Pancreas (tissue), 10 donors: ENCODE measurements at regions not wholly inside any gene's neighbourhood (a gene's known extent, or its start where the extent isn't known, plus 50 kb on each side); places are given as distances from the start of the nearest gene placed in this dataset.

Source experiments
- ATAC-seq, 4 donors: fragments of 200-7000 bp; cut with Tn5 transposase; one replicate each; pipeline versions ENCODE4 v1.8.0 to v1.9.1; 2020; ENCODE audit warnings: mild to moderate bottlenecking in 4 of 4, moderate library complexity in 4 of 4
- DNase-seq, 6 donors: peaks; one replicate each; pipeline ENCODE4 v3.0.0-alpha.2; 2020
- FAIRE-seq: peaks from 2 replicates; lab custom pipeline; 2012; peaks lifted over from hg19 to GRCh38; lab: Jason Lieb, UNC
- H3K27ac ChIP-seq, 4 donors: fragments of 200-600 bp; sonication (generic); 1 replicate in 3 of 4; 2 replicates in 1 of 4; pipeline versions ENCODE4 v1.5.0 to v1.8.0; 2020
- H3K27me3 ChIP-seq, 4 donors: fragments of 200-600 bp; one replicate each; pipeline ENCODE4 v1.8.0; 2021
- H3K36me3 ChIP-seq, 3 donors: fragments of 200-600 bp; sonication (generic) in 1 of 3; one replicate each; pipeline versions ENCODE4 v1.5.0 to v1.8.0; 2020 to 2021
- H3K4me1 ChIP-seq, 3 donors: fragments of 200-600 bp; one replicate each; pipeline ENCODE4 v1.8.0; 2021
- H3K4me3 ChIP-seq, 4 donors: fragments of 200-600 bp; sonication (generic) in 2 of 4; one replicate each; pipeline versions ENCODE4 v1.5.0 to v1.8.0; 2020 to 2021
- H3K9me3 ChIP-seq, 4 donors: fragments of 200-600 bp; one replicate each; pipeline ENCODE4 v1.8.0; 2021
- WGBS, 2 donors: extraction: QIAGEN DNeasy Blood & Tissue Kit; methylation state at CpG; one replicate each; pipeline ENCODE4 v1.1.7; 2013; 5-methylcytosine and 5-hydroxymethylcytosine counted together
- intact Hi-C, 3 donors: fragments of 100-400 bp; cut with DNase I; formaldehyde crosslinking; loops; one replicate each; pipeline versions ENCODE4 v1.11.1 to v1.14.2; 2022
- TF ChIP-seq, protein P1 (sequence below), 4 donors: fragments of 200-600 bp; sonication (generic) in 3 of 4; IDR thresholded peaks; one replicate each; pipeline versions ENCODE4 v1.5.0 to v1.8.0; 2021; ENCODE audit warnings: antibody characterized with exemption in 4 of 4
- donor health status: healthy with polysubstance abuse.
- donor health status: DM: no; HTN: no; CAD: no; lungs with moderate emphysema.
- donor health status: DM: no; HTN: no; CAD: no.
- donor health status: control.
- donor health status: control.
- donor health status: Bipolar disorder and iron deficiency.
- donor health status: DM: yes; HTN: yes; CAD: no.
- donor health status: DM: no; HTN: no; CAD: no.
- donor health status: DM: no; HTN: no; CAD: no.
- donor health status: DM: yes; HTN: yes; CAD: no.

DNA sequence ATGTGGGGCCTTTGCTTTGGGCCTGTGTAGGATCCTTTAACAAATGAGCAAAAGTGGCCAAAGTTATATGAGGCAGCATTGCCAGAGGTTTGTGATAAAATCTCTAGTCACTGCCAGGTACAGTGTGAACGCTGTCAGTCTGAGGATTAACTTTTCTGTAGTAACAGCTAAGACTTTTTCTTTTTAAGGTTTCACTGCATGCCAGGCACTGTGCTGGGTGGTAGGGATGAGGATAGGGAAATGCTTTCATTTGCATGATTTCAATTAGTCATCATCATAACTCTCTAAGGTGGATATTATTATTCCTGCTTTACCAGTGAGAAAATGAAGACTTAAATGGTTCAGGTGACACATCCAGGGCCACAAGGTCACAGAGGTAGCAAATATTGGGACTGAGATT, 79.7 kb upstream of the BMPER start:
- 34 to 36% methylated on average over 1 of the region's 1 CpG for WGBS, 2 donors
- no peak for FAIRE-seq
- H3K9me3 ChIP-seq: no peaks in the 10 kb centered on the region
- TF ChIP-seq, protein P1, sequence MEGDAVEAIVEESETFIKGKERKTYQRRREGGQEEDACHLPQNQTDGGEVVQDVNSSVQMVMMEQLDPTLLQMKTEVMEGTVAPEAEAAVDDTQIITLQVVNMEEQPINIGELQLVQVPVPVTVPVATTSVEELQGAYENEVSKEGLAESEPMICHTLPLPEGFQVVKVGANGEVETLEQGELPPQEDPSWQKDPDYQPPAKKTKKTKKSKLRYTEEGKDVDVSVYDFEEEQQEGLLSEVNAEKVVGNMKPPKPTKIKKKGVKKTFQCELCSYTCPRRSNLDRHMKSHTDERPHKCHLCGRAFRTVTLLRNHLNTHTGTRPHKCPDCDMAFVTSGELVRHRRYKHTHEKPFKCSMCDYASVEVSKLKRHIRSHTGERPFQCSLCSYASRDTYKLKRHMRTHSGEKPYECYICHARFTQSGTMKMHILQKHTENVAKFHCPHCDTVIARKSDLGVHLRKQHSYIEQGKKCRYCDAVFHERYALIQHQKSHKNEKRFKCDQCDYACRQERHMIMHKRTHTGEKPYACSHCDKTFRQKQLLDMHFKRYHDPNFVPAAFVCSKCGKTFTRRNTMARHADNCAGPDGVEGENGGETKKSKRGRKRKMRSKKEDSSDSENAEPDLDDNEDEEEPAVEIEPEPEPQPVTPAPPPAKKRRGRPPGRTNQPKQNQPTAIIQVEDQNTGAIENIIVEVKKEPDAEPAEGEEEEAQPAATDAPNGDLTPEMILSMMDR (IDR thresholded peaks at IDR 0.05): no peak
- H3K4me1 ChIP-seq: no peaks in the 10 kb centered on the region
- no peaks in the 10 kb centered on the region for H3K36me3 ChIP-seq
- no peak overlapping the region for H3K27ac ChIP-seq
- DNase-seq: no peak
- no peak for ATAC-seq
- H3K4me3 ChIP-seq: no peak overlapping the region
- H3K27me3 ChIP-seq: no peaks in the 10 kb centered on the region
- intact Hi-C loops: no loop called here

DNA sequence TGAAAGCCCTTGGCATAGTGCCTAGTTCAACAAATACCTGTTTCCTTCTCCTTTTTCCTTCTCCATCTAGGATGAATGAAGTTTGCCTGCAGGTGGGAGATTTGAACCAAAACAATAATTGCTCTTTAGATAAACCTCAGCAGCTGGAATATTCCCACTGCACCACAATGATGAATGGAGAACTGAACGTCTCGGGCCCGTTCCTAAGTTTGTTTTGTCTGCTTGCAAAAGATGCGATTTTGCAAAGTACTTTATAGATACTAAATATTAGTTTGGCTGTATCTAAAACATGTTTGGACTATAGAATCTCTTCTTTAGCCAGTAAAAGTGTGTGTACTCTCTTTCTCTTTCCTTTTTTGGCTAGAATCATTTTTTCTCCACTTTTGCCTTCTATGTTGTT, 75.8 kb upstream of the BMPER start:
- FAIRE-seq: no peak
- Histone ChIP-seq H3K4me1 (no peaks in the 10 kb centered on the region), H3K27ac (no peak overlapping the region), H3K4me3 (no peak overlapping the region), H3K9me3 (no peaks in the 10 kb centered on the region), H3K36me3 (no peaks in the 10 kb centered on the region), H3K27me3 (no peaks in the 10 kb centered on the region)
- no peak for ATAC-seq
- intact Hi-C loops: no loop called here
- TF ChIP-seq, protein P1 (IDR thresholded peaks at IDR 0.05): no peak
- 31 to 37% methylated on average over 4 of the region's 4 CpGs for WGBS, 2 donors
- DNase-seq: no peak

DNA sequence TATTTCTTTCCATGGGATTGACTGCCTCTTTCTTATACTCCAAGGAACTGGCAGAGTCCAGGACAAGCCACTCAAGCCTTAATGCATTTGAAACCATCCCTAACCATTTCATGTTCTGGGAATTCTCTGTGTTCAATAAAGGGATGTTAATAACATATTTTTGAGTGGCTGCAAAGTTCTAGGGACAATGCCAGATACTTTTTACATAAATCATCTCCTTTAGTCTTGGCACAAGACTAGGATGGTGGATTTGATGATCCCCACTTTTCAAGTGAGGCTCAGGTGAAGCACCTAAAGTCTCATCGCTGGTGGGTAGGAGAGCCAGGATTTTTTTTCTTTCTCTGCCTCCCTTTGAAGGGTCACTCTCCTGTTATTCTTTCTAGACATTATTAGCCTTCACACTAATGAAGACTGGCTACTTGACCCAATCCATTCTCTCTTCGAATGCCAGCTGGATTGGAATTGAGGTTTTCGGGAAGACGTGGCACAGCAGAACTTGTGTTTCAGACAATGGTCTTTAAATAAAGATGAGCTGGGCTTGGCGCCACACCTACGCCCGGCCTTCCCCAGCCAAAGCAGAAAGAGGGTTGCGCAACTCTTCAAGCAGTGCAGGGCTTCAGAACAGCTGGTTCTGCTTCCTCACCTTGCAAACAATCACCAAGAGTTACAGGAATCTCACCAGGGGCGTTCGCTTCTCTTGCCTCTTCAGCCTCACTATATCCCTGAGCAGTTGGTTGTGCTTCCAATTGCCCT, 73.8 kb upstream of the BMPER start:
- FAIRE-seq: no peak
- TF ChIP-seq, protein P1 (IDR thresholded peaks at IDR 0.05): no peak
- Histone ChIP-seq H3K27me3 (no peaks in the 10 kb centered on the region), H3K4me1 (no peaks in the 10 kb centered on the region), H3K4me3 (no peak overlapping the region), H3K36me3 (no peaks in the 10 kb centered on the region), H3K27ac (no peak overlapping the region), H3K9me3 (no peaks in the 10 kb centered on the region)
- DNase-seq: no peak
- intact Hi-C loops: no loop called here
- no peak for ATAC-seq
- WGBS, 2 donors: 75 to 84% methylated on average over 10 of the region's 10 CpGs

DNA sequence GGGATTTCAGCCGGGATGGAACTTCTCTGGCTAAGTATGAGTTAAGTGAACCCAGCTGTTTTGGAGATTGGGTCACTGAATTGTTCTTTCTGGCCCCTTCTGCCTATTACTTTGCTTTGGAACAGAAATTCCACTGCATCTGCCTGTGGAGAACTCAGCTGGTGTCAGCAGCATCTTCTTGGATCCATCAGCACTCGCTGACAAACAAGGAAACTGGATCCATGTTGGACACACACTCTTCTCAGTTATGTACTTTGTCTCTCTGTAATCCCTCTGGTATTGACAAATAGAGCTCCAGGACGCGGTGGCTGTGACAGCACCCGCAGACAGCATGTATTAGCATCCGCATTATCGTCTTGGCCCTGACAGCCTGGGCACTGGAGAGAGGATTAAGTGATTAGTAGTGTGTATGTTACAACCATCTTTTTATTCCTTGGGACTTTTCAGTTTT, 73.0 kb upstream of the BMPER start:
- no peak overlapping the region for H3K4me3 ChIP-seq
- WGBS, 2 donors: 70 to 77% methylated on average over 7 of the region's 7 CpGs
- H3K36me3 ChIP-seq: no peaks in the 10 kb centered on the region
- no peaks in the 10 kb centered on the region for H3K27me3 ChIP-seq
- H3K9me3 ChIP-seq: no peaks in the 10 kb centered on the region
- H3K4me1 ChIP-seq: no peaks in the 10 kb centered on the region
- DNase-seq (no peak), ATAC-seq (no peak), FAIRE-seq (no peak)
- intact Hi-C loops: no loop called here
- no peak overlapping the region for H3K27ac ChIP-seq
- TF ChIP-seq, protein P1 (IDR thresholded peaks at IDR 0.05): no peak

DNA sequence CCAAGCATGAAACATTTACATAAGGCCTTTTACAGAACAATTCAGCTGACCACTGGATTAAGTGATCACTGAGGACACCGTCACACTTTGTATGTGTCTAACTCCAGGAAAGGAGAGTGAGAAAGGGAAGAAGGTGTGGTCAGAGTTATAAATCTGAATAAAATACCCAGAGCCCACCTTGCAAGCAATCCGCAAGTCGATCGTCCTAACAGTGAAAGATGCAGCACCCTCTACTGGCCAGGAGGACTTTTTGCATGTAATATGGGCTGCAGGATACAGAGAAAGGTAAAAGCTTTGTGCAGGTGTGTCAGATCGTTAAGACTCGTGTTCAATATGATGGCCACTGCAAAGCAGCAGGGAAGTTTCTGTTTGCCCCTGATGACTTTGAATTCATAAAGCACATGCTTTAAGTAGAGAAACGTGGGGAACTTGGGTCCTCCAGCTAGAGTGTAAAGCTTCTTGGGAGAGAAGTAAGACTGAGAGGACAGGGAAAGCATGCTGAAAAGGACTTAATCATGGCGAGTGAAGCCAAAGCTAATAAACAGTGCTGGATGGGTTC, 68.5 kb upstream of the BMPER start:
- no peak overlapping the region for H3K27ac ChIP-seq
- 75 to 84% methylated on average over 8 of the region's 8 CpGs for WGBS, 2 donors
- no peak for FAIRE-seq
- intact Hi-C loops: no loop called here
- H3K36me3 ChIP-seq: no peaks in the 10 kb centered on the region
- TF ChIP-seq, protein P1 (IDR thresholded peaks at IDR 0.05): no peak
- no peaks in the 10 kb centered on the region for H3K9me3 ChIP-seq
- no peaks in the 10 kb centered on the region for H3K27me3 ChIP-seq
- H3K4me1 ChIP-seq: no peaks in the 10 kb centered on the region
- no peak for ATAC-seq
- no peak for DNase-seq
- no peak overlapping the region for H3K4me3 ChIP-seq
